ENCODE measurements at regions not wholly inside any gene's neighbourhood (a gene's known extent, or its start where the extent isn't known, plus 50 kb on each side); places are given as distances from the start of the nearest gene placed in this dataset.
A peak's percentile ranks its signal among the peaks of the same experiment; 100 is the strongest.

- peak; percentile 80 for DNase-seq (ENCODE audit: low spot score)
Measured at GRCh38 chr2:150619607-150620330, 132.3 kb upstream of the RND3 start.

DNA sequence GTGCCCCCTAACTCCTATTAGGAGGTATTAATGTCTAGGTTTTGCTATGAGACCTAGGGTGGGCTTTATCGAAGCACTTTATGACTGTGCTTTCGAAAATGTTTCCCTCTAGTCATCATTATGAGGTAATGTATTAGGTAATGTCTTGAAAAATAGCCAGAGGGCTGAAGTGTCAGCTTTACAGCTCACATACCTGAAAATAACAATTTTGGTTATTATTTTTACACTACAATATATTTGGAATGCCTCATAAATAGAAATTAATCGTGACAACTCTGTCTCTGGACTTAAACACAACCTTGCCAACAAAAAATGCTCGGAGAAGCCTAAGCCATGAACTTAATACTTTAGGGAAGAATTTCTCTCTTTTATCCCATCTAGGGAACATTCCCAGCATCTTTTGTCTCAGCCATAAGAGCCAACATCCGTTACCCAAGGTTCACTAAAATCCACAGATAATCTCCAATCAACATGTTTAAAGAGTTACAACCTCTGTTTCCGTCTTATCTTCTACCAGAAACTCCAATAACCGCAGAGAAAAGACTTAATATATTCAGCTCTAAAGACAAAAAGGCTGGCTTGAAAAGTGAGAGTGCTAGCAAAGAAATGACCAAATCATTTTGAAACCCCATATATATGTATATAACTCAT is 130.9 kb upstream of the RND3 start:
- DNase-seq (ENCODE audit: low spot score) = peak; percentile 38

DNA sequence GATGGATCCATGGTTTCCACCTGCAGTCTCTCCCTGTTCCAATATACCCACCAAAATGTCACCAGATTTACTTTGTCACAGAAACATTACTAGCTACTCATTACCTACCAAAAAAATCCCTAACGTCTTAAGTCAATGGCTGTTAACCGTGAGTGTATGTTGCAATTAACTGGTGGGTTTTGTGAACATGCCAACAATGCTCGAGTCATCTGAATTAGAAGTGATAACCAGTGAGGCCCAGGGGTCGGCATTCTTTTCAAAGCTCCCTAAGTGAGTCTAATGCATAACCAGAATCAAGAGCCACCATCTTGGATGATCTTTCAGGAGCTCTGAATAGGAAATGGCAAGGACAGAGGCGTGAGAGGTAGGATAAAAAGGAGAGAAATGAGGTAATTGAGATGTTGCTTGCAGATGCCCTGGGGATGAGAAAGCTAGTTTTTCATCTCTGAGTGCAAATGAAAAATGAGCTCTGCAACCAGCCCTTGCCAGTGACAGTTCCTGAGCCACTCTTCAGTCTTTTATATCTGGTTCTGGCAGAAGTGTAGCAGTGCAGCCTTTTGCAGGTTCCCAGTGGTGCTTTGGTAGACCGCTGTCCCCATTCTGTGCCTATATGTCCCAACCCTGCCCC is 130.0 kb upstream of the RND3 start:
- DNase-seq (ENCODE audit: low spot score) = no peak

DNA sequence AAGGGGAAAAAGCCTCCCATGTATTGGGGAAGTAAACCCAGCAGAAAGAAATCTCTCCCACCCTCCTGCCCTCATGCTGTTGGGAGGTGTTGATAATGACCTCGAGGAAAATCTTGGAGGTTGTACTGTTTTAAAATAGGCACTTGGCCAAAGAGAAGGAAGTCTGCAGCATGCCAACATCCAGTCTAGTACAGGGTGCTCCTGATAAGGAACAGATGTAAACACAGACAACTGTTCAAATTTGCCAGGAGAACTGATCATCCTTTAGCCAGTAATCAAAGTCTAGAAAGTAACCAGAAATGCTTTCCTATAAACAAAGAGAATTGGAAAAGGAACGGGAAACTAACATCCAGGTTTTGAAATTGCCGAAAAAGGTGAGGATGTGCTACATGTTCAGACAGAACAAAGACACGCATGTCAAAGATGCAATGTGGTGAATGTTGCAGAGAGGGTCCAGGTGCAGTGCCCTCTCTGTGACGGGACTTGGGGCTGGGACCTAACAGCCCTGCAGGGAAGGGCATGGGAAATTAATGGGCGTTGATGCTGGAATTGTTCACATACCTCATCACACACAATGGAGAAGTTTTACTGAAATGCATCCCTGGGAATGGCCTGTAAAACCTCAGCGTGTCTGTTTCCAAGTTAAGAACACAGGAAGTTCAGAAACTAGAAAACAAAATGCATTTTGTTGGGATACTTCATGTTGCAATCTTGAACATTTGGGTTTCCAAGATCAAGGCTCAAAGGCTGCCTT is 125.7 kb upstream of the RND3 start:
- no peak for DNase-seq (ENCODE audit: low spot score)

DNA sequence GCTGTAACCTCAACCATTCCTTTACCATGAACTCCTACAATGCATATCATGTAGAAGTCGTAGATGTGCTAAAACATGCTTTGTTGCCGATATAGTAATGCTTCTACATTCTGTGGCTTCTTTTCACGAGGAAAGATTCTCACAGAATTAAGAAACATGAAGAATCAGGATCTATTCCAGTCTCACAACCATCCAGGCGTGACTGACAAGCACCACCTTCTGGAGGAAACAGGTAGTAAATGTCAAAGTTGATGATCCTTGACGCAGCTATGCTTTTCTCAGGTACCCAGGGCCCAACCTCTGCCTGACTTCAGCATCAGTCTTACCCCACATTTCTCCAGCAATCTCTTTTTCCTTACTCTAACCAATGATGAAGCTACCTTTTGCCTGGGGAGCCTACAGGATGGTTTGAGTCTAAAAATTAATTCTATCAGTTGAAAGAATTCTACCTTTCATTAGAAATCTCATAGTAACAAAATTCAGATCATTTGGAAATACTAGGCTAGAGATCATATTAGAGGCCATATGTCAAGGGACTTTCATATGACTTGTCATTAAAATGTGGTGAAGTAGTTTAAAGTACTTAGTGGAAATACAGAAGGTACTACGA is 123.3 kb upstream of the RND3 start:
- DNase-seq (ENCODE audit: low spot score) = peak; percentile 70

DNA sequence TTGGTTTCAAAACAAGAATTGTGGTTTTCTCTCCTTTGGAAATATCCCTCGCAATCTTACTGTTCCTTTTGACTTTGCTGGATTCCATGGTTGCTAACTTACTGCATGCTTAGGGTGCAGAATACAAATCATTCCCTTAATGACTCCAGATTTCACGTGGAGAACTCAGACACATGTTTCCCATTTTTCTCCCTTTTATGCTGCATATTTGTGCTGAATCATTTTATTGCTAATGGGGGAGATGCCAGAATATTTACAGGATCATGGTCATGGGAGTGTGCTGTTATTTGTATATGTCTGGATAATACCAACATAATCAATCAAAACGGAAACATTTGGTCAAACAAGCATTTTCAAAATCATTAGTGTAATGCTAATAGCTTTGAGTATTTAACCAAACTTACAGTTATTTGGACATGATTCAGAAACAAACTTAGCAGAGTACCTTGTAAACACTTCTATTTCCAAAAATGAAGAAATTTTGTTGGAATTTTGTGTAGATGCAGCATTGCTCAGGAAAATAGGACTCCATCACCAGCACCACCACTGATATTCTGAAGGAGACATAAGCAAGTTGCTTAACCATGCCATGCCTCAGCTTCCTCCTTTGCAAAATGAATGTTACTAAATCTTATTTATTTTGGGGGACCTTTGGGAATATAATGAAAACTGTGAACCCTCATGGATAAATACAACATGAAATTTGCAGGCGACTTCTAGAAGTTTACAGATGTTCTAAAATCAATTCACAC is 122.5 kb upstream of the RND3 start:
- no peak for DNase-seq (ENCODE audit: low spot score)

GRCh38 chr2:150608341-150608740 is 120.9 kb upstream of the RND3 start:
- DNase-seq (ENCODE audit: low spot score) = no peak

DNA sequence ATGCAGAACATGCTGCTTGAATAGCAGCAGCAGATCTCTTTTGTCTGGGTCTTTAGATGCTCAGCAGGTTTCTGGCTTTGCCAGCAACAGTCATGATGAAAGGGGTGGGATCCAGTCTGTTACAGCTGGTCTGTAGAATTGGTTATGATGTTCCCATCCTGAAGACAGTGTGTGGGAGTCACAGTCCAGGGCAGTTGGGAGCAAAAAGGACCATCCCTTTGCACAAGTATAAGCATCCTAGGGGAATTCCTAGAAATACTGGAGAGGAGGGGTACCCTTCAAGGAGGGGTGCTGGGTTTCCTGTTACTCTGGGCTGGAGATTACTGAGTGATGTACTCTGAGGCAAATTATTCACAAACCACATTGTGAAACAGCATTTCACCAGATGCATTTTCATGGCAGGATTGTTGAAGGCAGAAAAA is 119.9 kb upstream of the RND3 start:
- no peak for DNase-seq (ENCODE audit: low spot score)

DNA sequence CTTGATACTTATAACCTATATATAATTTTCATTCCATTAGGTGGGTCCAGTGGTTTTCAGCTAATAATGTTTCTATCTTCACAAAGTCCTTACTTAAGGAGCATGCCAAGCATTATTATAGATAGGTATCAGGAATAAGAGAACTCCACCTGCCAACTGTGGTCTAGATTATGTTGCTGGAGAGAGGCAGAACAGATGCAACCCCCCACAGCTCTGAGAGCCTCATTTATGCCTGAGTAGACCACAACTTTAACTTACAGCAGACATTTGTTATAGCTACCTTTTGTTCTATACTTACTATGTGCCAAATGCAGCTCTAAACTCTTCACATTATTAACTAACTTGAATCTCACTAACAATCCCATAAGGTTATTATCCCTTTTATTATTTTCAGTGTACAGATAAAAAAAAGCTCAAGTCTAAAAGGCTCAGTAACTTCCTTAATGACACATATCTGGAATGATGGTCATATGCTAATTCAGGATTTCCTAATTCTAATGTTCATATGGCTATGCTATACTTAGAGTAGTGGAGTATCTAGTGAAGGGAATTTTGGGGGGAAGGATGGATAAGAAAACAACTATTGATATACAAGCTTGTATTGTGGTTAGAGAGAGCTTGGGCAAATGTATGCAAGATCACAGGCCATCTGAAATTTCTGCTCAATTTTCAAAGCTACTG is 119.1 kb upstream of the RND3 start:
- DNase-seq (ENCODE audit: low spot score) = no peak

DNA sequence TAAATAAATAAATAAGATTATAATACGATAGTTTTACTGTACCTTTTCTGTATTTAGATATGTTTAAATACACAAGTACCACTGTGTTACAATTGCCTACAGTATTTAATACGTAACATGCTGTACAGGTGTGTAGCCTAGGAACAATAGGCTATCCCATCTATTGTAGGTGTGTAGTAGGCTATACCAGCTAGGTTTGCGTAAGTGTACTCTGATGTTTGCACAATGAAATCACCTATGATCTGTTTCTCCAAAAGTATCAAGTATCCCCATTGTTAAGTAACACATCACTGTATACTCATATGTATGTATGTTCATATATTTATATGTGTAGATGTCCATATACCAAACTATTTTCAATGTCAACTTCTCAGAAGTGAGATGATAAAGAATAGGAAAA is 118.2 kb upstream of the RND3 start:
- DNase-seq (ENCODE audit: low spot score) = no peak

- peak; percentile 34 for DNase-seq (ENCODE audit: low spot score)
Measured at GRCh38 chr2:150601280-150602038, 114.0 kb upstream of the RND3 start.

- no peak for DNase-seq (ENCODE audit: low spot score)
Measured at GRCh38 chr2:150599889-150600288, 112.4 kb upstream of the RND3 start.

DNA sequence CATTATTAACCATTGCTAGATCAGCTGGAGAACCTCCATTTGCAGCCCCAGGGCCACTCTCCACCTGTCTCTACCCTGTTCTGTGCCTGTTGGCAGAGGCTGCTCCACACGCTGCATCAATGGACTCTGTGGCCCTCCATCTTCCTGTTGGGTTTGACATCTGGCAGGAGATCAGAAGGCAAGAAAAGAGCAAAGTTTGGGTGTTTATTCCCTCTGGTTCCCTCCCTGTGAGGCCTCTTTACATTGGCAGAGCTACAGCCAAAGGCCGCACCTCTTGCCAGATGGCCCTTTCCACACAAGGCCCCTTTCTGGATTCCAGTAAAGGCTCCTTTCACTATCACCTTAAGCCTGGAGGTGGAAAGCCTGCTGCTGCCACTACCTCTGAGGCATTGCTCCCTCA is 110.9 kb upstream of the RND3 start:
- DNase-seq (ENCODE audit: low spot score) = no peak

GRCh38 chr2:150595803-150596470 is 108.5 kb upstream of the RND3 start:
- DNase-seq (ENCODE audit: low spot score) = no peak

DNA sequence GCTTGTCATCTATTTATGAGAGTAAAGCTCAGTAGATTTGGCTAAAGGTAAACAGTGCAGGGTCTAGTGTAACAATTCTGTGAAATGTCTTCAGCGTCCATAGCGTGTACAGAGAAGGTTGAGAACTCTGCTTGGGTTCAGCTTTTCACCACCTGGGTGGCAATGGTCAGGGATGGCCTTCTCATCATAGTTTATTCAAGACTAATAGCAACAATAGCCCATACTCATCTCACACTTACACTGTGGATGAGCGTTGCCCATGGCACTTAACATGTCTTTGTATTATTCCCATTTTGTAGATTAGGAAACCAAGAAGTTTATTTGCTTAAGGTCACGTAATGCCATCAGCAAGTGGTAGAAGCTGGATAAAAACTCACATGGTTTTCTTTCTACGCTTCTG is 106.8 kb upstream of the RND3 start:
- no peak for DNase-seq (ENCODE audit: low spot score)

GRCh38 chr2:150591496-150592285 is 104.2 kb upstream of the RND3 start:
- DNase-seq (ENCODE audit: low spot score) = no peak

DNA sequence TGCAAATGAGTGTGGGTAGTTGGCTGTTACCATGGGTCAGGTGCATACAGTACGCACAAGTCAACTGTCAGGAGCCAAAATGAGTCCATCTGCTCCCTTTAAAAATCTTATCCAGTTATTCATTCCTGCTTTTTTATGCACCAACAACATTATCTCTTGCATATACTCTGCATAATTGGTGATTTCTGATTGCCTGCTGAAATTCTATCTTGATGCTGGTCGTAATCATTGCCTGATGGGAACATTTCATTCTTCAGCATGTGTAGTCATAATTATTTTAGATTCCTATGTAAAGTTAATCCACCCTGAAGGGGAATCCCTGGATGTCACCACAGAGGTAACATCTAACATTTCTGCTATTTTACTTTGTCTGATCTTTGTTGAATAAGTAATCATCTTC is 102.2 kb upstream of the RND3 start:
- no peak for DNase-seq (ENCODE audit: low spot score)

DNA sequence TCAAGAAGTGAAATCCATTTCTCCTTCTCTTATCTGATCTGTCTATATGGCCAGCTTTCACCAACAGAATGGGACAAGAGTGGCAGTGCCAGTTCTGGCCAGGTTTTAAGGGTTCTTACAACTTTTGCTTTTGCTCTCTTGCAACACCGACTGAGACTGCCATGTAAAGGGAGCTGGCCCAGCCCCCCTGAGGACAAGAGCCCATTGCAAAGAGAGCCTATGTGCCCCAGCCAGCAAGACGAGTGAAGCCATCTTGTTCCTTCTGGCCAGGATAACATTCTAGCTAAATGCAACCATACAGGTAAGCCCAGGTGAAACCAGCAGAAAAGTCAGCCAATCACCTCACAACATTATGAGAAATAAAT is 101.0 kb upstream of the RND3 start:
- no peak for DNase-seq (ENCODE audit: low spot score)

Measured in A172 (cell line).